Adrenal gland (tissue), 9 donors: ENCODE measurements at regions not wholly inside any gene's neighbourhood (a gene's known extent, or its start where the extent isn't known, plus 50 kb on each side); places are given as distances from the start of the nearest gene placed in this dataset.

Experiments
- DNase-seq, 7 donors: peaks; one replicate each; pipeline ENCODE4 v3.0.0-alpha.2; 2019 to 2020
- H3K27ac ChIP-seq, 5 donors: fragments of 200-600 bp; sonication (generic) in 4 of 5; 1 replicate in 3 of 5; 2 replicates in 2 of 5; pipeline versions ENCODE4 v1.5.1 to v1.8.0; 2016 to 2020; ENCODE audit warnings: mild to moderate bottlenecking in 1 of 5
- H3K27me3 ChIP-seq: fragments of 200-600 bp; 2 replicates; pipeline ENCODE4 v1.8.0; 2021
- H3K36me3 ChIP-seq, 2 donors: fragments of 200-600 bp; replicated peaks in 1 of 2; 1 replicate in 1 of 2; 2 replicates in 1 of 2; pipeline versions ENCODE4 v1.5.1 to v1.8.0; 2018 to 2022
- H3K4me1 ChIP-seq, 2 donors: fragments of 200-600 bp; replicated peaks in 1 of 2; 1 replicate in 1 of 2; 2 replicates in 1 of 2; pipeline versions ENCODE4 v1.5.1 to v1.8.0; 2018 to 2021
- H3K4me3 ChIP-seq, 4 donors: fragments of 200-600 bp; sonication (generic) in 3 of 4; one replicate each; pipeline ENCODE4 v1.5.1; 2016 to 2018
- H3K9me3 ChIP-seq, 3 donors: fragments of 200-600 bp; sonication (generic) in 1 of 3; replicated peaks in 1 of 3; 1 replicate in 2 of 3; 2 replicates in 1 of 3; pipeline versions ENCODE4 v1.5.1 to v1.8.0; 2016 to 2021
- POLR2A ChIP-seq, 2 donors: fragments of 450-650 bp; IDR thresholded peaks; one replicate each; pipeline ENCODE4 v1.6.1; 2017; ENCODE audit warnings: antibody characterized with exemption in 2 of 2, mild to moderate bottlenecking in 2 of 2, moderate library complexity in 1 of 2
- WGBS, 4 donors: extraction: QIAGEN DNeasy Blood & Tissue Kit in 2 of 4; methylation state at CpG; one replicate each; pipeline versions ENCODE4 v1.1.5 to v1.1.7; 2013 to 2017; 5-methylcytosine and 5-hydroxymethylcytosine counted together
- intact Hi-C, 2 donors: fragments of 100-400 bp; cut with DNase I; formaldehyde crosslinking; loops; one replicate each; pipeline versions ENCODE4 v1.14.1 to v1.15.0; 2022 to 2023
- TF ChIP-seq, protein P1 (sequence below), 6 experiments: fragments of 450-650 bp in 4 of 6; fragments of 200-600 bp in 2 of 6; sonication (generic) in 1 of 6; IDR thresholded peaks; 1 replicate in 5 of 6; 2 replicates in 1 of 6; pipeline versions ENCODE4 v1.5.1 to v1.8.0; 2016 to 2021; ENCODE audit warnings: antibody characterized with exemption in 6 of 6, mild to moderate bottlenecking in 2 of 6, moderate library complexity in 1 of 6
- donor health status: healthy with polysubstance abuse.
- donor health status: Bipolar disorder and iron deficiency.
- donor health status: DM: yes; HTN: yes; CAD: no.
- donor health status: DM: no; HTN: no; CAD: no.
- donor health status: DM: no; HTN: no; CAD: no.

DNA sequence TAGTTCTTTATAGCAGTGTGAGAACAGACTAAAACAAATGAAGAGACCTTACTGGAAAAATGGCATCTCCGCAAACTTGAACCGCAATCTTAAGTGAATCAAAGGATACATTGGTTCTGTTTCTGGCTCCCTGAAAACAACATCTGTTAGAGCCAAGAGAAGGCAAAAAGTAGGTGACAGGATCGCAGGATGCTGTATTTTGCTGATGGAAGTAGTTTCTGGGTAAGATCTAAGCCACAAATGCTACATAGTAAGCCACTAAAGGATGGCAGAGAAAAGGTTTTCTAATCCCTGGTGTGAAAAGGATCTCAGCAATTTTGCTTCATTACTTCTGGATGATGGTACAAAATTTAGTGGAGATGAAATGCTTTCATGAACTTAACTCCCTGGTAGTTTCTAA is 63.3 kb upstream of the HTR4 start:
- Histone ChIP-seq H3K36me3 (no peaks in the 10 kb centered on the region), H3K27ac (no peak overlapping the region), H3K4me1 (peaks cover 0 to under 1% of the 10 kb centered on the region in 2 donors), H3K27me3 (no peaks in the 10 kb centered on the region), H3K4me3 (no peak overlapping the region), H3K9me3 (no peaks in the 10 kb centered on the region)
- intact Hi-C loops: no loop called here
- no peak for DNase-seq
- 83 to 97% (median 94%) methylated on average over 3 of the region's 3 CpGs for WGBS, 4 donors
- TF ChIP-seq, protein P1, sequence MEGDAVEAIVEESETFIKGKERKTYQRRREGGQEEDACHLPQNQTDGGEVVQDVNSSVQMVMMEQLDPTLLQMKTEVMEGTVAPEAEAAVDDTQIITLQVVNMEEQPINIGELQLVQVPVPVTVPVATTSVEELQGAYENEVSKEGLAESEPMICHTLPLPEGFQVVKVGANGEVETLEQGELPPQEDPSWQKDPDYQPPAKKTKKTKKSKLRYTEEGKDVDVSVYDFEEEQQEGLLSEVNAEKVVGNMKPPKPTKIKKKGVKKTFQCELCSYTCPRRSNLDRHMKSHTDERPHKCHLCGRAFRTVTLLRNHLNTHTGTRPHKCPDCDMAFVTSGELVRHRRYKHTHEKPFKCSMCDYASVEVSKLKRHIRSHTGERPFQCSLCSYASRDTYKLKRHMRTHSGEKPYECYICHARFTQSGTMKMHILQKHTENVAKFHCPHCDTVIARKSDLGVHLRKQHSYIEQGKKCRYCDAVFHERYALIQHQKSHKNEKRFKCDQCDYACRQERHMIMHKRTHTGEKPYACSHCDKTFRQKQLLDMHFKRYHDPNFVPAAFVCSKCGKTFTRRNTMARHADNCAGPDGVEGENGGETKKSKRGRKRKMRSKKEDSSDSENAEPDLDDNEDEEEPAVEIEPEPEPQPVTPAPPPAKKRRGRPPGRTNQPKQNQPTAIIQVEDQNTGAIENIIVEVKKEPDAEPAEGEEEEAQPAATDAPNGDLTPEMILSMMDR (IDR thresholded peaks at IDR 0.05): no peak
- TF ChIP-seq POLR2A (IDR thresholded peaks at IDR 0.05): no peak

DNA sequence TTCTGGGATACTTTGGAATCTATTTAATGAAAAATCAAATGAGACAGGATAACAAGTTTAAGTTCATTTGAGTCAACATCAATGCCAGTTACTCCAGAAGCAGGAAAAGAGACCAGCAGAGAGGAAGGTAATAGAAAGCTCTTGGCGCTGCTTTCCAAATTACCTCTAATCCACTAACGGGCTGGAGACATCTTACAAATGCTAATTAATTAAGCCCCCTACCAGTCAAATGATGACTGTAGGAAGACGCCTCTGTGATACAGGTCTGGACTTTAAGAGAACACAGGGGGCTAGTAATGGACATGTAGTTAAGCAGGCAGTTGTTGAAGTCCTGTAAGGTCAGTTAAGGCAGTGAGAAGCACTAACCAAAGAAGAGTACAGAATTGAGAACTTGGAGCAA is 65.3 kb upstream of the HTR4 start:
- DNase-seq: no peak
- Histone ChIP-seq H3K9me3 (no peaks in the 10 kb centered on the region), H3K27ac (no peak overlapping the region), H3K27me3 (no peaks in the 10 kb centered on the region), H3K4me3 (no peak overlapping the region), H3K36me3 (no peaks in the 10 kb centered on the region), H3K4me1 (no peaks in the 10 kb centered on the region)
- 64 to 74% (median 71%) methylated on average over 3 of the region's 3 CpGs for WGBS, 4 donors
- intact Hi-C loops: no loop called here
- no peak for TF ChIP-seq POLR2A (IDR thresholded peaks at IDR 0.05)

DNA sequence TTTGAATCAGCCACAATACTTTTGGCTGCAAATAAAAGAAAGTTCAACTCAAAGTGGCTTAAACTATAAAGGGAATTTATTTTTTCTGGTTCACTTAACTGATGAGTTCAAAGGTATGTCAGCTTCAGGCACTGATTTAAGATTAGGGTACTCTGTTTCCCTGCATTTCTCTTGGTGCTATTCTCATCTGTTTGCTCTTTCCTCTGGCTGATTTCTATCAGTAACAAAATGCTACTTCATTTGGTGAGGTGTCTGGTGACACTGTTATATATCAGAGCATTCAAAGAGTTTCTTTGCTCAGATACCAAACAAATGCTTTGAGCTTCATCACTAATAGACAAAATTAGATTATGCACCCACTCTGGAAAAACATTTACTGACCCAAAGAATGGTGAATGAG is 65.9 kb upstream of the HTR4 start:
- no peaks in the 10 kb centered on the region for H3K9me3 ChIP-seq
- no peak for TF ChIP-seq POLR2A (IDR thresholded peaks at IDR 0.05)
- TF ChIP-seq, protein P1 (IDR thresholded peaks at IDR 0.05): no peak
- intact Hi-C loops: no loop called here

DNA sequence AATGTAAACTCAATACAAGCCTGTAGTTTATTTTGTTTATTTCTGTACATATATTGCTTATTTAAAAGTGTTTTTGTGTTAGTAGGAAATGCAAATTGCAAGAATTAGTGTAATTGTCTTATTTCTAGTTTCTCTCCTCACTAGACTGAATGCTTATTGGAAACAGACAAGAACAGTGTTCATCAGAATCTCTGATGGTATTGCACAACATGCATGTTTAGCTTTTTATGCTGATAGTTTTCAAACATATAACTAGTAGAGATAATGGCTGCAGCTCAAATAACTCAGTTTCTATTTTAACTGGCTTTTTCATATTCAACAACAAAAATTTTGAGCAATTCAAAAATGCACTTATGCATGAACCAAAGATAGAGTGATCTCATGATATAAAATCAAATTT is 68.8 kb upstream of the HTR4 start:
- Histone ChIP-seq H3K27me3 (no peaks in the 10 kb centered on the region), H3K4me3 (no peak overlapping the region), H3K36me3 (no peaks in the 10 kb centered on the region), H3K27ac (no peak overlapping the region), H3K9me3 (no peaks in the 10 kb centered on the region), H3K4me1 (no peaks in the 10 kb centered on the region)
- DNase-seq: no peak
- no peak for TF ChIP-seq POLR2A (IDR thresholded peaks at IDR 0.05)
- TF ChIP-seq, protein P1 (IDR thresholded peaks at IDR 0.05): no peak
- intact Hi-C loops: no loop called here

More for the DNA sequence above, 65.9 kb upstream of the HTR4 start:
- H3K36me3 ChIP-seq: no peaks in the 10 kb centered on the region
- H3K27ac ChIP-seq: no peak overlapping the region
- H3K27me3 ChIP-seq: no peaks in the 10 kb centered on the region
- H3K4me1 ChIP-seq: no peaks in the 10 kb centered on the region
- H3K4me3 ChIP-seq: no peak overlapping the region
- no peak for DNase-seq

DNA sequence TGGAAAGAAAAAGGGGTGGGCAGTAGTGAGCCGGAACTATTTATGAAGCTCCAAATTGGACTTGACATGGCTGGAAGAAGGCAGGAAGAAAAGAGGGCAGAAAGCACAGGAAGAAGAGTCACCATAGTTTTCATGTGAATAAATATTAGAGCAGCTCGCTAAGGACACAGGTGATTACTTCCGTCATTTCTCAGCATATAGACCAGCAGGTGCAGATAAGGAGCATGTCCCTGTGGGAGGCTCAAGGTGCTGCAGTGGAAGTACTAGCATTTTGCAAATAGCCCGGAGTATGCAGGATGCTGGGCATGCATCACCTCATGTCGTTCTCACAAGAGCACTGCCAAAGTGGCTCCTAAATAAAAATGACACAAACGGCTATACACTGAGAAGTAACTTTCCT is 71.3 kb upstream of the HTR4 start:
- Histone ChIP-seq H3K36me3 (no peaks in the 10 kb centered on the region), H3K27me3 (no peaks in the 10 kb centered on the region), H3K9me3 (no peaks in the 10 kb centered on the region), H3K4me1 (no peaks in the 10 kb centered on the region), H3K4me3 (no peak overlapping the region), H3K27ac (no peak overlapping the region)
- intact Hi-C loops: no loop called here
- 78 to 84% (median 81%) methylated on average over 6 of the region's 6 CpGs for WGBS, 4 donors
- DNase-seq: no peak
- TF ChIP-seq POLR2A (IDR thresholded peaks at IDR 0.05): no peak
- TF ChIP-seq, protein P1 (IDR thresholded peaks at IDR 0.05): no peak
